ENCODE measurements at regions not wholly inside any gene's neighbourhood (a gene's known extent, or its start where the extent isn't known, plus 50 kb on each side); places are given as distances from the start of the nearest gene placed in this dataset.

DNA sequence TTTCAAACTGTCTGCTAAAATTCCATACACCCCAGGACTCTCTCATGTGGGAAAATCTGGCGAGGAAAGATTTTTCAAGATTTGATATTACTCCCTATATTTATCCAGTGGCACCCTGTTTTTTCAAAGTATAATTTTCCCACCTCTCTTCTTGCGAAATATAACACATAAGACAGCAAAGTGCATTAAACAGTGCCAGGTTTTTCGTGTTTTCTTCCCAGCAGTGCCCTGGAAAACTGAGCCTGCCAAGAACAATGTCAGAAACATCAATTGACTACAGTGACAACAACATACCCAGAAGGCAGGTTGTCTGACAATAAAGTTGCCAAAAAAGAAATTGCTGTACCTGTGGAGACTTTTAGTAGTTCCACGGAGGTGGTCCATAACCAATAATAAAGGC is 545.0 kb upstream of the ZNF608 start:
- no peak for DNase-seq (ENCODE audit: low read depth)

DNA sequence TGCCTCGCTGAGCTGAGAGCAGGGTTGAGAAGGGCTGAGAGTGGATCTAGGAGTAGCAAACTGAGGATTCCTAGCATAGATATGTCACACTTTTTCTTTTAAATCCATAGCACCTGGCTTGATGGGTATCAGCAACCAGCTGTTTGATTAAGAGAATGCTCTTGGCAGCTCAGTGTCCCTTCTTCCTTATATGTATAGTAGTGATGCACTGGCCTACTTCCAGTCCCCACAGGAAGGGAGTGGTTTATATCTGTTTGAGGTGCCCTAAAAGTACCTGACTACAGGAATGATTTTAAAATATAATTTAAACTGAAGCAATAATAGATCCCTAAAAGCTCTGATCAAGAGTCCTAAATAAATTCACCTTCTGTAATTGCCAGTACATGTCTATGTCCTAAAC is 546.8 kb upstream of the ZNF608 start:
- no peak for DNase-seq (ENCODE audit: low read depth)

DNA sequence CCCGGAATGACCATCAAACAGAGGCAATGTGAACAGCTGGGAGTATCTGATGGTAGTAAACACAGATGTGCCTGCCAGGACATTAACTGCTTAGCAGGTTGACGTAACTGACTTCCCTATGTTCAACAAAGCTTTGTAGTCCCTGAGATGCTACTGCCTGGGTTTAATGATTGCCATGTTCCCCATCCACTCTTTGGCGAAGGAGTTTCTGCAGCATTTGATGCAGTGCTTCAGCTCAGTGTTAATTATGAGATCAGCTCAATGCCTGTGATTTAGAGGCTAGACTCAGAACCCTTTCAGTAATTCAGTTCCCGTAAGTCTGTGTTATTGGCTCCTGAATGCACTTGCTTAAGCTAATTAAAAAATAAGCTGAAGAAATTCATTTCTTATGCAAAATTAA is 547.3 kb upstream of the ZNF608 start:
- no peak for DNase-seq (ENCODE audit: low read depth)

DNA sequence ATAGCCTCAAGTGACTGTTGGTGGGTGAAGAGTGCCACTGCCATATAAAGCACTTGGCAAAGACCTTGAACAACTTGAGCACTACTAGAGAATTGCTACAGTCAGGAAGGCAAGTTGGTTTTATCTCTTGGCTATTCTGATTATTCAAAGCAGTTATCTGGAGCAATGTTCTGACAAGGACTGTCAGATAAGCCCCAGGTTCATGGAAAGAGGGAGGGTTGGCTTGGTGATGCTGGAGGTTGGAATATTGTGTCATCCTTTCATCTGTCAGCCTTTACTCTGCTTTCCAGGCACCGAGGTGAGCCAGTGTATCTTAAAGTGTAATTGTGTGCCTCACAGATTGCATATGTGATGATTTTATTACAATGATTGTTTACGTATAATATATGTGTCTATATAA is 548.4 kb upstream of the ZNF608 start:
- DNase-seq (ENCODE audit: low read depth): no peak

DNA sequence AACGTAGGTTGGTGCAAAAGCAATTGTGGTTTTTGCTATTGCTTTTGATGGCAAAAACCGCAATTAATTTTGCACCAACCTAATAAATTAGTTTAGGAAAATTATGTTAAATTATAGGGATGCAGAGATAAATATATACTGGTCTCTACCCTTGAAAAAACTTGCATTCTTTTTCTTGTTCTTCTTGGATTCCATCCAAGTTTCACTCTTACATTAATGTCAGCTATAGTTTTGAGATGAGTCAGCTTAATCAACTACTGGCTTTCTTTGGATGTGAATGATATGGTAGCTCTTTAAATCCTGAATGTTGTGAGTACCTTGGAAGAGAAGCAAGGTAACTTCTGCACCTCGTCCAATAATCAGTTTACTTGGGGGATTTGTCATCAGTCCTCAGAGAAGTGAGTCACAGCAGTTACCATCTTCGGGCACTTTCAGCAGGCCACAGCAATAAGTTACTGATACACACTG is 549.0 kb upstream of the ZNF608 start:
- DNase-seq (ENCODE audit: low read depth): no peak

DNA sequence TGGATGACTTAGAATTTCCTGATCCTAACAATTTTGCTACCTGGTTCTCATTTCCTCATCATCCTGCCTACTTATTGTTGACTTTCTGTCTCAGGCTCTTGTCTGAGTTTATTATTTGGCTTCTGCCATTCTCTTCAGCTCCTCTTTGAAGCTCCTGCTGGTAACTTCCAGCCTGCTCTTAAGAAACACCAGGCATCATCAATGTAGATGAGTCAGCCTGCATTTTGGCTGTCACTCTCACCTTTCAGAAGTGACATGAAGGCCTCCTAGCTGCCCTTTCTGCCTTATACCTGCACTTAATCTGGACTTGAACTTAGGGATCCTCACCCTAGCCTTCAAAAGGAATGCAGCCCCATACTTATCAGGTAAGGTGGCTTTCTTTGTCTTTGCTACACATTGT is 551.8 kb upstream of the ZNF608 start:
- no peak for DNase-seq (ENCODE audit: low read depth)

DNA sequence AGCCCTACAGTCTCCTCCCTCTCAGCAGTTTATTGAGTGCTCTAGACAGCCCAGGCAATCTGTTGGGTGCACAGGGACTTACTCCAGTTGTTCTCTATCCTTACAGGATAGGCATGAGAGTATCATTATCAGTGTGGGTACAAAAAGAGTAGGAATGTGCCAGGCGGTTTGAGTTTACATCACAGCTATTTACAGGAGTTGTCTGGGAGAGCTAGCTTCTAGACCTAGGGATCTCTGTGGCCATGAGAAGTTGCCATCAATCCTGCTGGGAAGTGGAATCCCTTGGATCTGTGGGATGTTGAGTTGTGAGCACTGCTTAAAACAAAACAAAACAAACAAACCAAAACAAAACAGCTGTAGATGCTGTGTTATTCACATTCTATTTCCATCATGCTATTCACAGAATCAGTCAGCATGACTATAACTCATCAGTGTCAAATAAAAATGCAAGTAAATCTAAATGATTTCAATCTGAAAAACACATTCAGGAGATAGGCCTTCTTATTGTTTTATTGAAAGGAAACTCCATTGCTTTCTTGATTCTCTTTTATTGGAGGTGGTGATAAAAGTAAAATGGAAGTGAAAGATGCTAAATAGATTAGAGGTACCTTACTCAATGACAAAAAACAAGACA is 552.4 kb upstream of the ZNF608 start:
- DNase-seq (ENCODE audit: low read depth): no peak

DNA sequence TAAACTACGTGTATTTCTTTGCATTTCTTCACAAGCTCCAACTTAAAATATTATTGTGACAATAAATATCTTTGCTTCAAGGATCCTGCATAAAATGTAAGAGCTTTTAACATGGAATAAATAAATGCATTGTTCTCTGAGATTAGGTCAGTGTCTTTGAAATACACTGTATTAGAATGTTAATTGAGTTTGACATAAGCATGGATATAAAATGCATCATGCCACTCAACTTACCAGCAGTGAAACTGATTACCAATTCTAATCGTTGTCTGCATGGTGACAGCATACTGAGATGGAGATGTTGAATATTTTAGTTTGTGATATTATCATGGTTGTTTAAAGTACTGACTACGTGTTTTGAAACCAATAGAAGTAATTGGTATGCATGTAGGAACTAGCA is 555.3 kb upstream of the ZNF608 start:
- DNase-seq (ENCODE audit: low read depth): no peak

DNA sequence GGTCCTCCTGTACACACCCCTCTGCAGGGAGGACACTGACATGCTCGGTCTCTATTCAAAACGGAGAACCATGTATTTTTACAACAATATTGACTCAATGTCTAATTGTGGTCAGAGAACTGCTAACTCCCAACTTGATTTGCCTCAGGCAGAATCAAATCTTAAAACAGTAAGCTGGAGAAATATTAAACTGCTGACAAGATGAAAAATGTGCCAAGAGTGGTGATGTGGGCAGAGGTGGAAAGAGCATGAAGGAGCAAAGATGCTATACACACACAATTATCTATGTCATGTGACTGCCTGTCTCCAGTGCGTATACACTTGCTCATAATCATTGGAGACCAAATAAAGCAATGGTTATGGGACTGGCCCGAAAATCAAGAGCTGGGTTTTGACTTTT is 556.1 kb upstream of the ZNF608 start:
- DNase-seq (ENCODE audit: low read depth): no peak

DNA sequence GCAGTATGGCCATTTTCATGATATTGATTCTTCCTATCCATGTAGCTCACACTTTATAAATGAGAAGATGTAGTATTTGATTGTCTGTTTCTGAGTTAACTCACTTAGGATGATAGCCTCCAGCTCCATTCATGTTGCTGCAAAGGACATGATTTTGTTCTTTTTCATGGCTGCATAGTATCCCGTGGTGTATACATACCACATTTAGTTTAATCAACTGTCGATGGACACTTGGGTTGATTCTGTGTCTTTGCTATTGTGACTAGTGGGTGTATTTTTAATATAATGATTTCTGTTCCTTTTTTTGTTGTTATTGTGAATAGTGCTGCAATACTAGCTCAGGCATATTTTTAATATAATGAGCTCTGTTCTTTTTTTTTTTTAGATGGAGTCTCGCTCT is 560.3 kb upstream of the ZNF608 start:
- no peak for DNase-seq (ENCODE audit: low read depth)

DNA sequence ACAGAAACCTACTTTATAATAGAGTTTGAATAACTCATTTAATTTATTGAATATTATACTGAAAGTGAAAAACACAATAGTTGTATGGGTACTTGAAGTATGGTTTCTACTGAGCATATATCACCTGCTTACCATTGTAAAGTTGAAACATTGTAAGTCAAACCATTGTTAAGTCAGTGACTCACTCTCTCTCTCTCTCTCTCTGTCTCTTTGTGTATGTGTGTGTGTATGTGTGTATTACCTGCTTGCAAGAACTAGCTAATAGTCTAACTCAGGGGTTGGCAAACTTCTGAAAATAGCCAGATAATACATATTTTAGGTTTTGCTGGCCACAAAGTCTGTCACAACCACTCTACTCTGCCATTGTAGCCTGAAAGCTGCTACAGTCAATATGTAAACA is 564.3 kb upstream of the ZNF608 start:
- DNase-seq (ENCODE audit: low read depth): no peak

DNA sequence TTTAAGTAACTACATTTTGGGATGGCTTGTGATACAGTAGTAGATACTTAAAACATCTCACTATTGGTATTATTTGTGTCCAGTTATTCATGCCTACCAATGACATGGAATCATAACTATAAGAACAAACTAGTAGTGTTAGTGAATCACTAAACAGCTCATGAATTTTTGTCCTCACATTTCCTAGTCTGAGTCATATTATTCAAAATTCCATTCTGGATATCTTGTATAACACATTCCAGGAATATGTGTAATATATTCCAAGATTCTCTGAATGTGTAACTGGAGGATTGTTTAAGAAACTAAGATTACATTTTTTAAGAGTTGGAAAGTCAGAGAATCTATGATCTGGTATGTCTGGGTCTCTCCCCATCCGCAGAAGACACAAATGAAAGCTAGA is 565.3 kb upstream of the ZNF608 start:
- DNase-seq (ENCODE audit: low read depth): peak; percentile 42

DNA sequence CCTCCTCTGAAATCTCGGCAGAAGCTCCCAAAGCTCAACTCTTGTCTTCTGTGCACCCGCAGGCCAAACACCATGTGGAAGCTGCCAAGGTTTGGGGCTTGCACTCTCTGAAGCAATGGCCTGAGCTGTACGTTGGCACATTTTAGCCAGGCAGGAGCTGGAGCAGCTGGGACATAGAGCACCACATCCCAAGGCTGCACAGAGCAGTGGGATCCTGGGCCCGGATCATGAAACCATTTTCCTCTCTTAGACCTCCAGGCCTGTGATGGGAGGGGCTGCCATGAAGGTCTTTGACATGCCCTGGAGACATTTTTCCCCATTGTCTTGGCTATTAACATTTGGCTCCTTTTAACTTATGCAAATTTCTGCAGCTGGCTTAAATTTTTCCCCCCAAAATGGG is 567.1 kb upstream of the ZNF608 start:
- no peak for DNase-seq (ENCODE audit: low read depth)

DNA sequence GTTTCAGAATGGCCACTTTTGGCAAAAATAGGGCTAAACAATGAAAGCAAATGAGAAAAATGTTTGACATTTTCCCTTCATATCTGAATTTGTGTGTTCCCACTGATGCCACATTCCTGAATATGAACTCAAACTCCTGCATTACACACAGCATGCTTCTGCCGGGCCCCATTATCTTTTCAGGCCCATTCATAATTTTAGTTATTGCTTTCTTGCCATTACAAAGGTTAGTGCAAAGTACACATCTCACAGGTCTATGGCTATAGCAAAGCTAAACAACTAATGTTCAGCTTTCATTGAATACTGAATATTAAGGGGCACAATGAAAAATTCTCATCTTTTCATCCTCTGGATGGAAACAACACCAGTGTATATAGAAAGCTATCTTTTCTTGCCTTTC is 568.9 kb upstream of the ZNF608 start:
- DNase-seq (ENCODE audit: low read depth): no peak

DNA sequence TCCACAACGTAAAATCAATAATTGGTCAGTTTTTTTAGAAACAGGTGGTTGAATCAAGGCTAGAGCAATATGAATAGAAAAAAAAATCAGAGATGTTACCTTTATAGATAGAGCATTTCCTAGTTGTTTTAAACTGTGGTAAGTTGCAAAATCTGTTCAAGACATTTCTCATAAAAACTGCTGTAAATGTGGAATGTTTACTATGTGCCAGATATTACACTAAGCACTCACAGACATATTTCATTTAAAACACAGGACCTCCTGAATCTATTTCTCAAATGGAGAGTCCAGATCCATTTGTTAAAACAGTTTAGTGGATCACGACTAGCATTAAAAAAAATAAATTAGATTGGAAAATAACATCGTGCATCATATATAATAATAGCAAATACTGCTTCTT is 570.0 kb upstream of the ZNF608 start:
- DNase-seq (ENCODE audit: low read depth): no peak

DNA sequence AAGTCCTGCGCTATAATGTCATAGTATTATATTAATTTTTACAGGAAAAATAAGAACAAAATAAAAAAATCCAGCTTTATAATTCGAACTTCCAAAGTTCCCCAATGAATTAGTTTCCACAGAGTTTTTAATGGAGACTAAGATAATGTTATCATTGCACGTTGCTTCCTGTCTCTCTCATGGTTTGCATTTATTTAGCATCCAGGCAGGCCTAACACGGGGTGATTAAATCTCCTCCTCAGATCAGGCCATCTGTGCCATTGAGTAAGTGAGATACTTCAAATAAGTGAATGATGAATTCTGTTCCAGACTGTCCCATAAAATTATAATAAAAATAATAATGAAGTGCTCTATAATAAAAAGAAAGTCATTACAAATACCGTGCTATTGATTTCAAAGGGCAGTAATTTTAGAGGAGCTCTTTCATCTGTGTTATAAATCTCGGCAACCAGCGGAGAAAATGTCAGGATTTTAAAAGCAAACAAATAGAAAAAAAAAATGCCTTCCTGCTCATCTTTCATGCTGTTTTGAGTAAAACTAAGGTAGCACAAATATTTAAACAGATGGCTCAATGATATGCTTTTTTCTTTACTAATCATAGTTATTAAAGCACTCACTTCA is 570.6 kb upstream of the ZNF608 start:
- no peak for DNase-seq (ENCODE audit: low read depth)

DNA sequence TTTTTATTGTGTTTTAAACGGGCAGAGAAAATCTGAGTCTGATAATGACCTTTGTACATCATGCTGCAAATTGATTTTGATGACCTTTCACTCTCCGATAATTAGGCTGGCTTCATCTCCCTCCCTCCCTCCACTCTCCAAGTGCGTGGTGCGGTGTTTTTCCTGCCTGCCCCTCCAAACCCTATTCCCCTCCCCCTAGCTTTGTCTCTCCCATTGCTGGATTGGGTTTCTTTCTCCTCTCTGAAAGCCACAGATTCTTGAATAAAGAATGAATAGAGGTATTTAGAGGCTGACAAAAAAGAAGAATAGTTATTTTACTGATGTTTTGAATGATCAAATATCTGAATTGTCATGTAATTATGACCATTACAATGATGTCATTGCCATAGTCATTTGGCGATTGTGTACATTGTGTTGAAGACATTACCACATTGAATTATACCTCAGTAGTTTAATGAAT is 571.1 kb upstream of the ZNF608 start:
- DNase-seq (ENCODE audit: low read depth): no peak

DNA sequence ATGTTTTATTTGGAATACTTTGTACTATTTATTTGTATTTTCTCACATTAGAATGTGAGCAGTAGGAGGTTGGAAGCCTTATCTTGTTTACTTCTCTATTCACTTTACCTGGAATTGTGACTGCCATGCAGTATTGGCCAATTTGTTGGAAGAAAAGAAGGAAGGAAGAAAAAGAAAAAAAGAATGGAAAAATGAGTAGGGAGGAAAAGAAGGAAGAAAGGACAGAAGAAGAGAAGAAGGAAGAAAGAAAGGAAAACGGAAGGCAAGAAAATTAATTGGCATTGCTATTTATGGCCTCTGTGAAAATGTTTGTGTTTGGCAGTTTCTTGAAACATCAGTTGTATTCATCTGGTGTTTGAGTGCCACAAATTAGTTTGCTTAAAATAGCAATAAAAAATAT is 575.2 kb upstream of the ZNF608 start:
- DNase-seq (ENCODE audit: low read depth): no peak

DNA sequence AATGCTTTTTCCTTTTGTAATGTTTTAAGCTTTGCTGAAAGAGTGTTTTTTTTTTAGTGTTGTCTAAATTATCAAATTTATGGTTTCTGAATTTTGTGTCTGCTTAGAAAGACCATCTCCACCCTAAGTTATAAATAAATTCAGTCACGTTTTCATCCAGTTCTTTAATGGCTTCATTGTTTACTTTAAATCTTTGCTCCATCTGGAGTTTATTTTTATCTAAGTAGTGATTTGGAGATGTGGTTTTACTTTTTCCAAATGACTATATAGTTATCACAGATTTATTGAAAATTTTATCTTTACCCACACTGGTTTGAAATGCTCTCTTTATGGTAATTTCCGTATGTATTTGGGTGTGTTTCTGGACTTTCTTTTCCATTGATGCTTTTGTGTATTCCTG is 577.2 kb upstream of the ZNF608 start:
- DNase-seq (ENCODE audit: low read depth): no peak

DNA sequence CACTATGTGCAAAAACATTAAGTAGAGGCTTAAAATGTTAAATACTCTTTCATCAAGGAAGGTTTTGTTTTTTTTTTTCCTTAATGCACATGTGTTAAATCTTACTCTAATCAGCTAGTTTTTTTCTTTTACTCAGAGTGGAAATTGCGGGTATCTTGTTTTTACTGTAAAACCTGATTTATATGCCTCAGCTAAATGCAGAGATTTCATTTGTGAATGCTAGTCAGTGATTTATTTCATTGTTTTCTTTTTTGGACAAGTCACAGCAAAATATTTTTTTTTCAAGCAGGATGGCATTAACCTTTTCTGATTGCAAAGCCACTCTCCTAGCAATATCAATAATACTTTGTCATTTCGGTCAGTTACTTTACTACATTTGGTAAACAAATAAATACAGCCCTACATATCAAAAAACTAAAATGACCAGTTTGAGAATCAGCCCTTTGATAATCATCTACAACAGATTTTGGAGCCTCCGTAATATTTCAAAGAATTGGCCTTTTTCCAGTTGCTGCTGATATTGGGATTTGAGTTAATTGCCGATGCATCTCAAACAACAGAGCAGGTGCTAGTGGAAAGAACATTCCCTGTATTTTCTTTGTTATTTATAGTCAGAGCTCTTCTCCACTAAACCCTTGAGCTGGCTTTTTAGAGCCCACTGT is 579.2 kb upstream of the ZNF608 start:
- no peak for DNase-seq (ENCODE audit: low read depth)

DNA sequence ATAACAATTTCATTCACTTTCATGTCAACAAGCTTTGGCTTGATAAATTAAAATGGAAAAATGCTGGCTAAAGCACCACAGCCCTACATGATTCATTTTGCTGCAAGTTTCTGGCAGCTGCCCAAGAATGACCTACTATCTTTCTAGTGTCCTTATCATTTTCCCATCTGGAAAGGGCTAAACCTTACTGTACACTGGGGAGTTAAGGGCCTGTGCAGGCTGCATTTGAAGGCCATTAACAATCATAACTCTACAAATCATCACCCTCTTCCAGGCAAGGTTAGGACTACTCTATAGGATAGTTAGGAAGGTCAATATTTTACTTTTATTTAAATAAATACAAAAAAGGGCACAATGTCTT is 579.7 kb upstream of the ZNF608 start:
- DNase-seq (ENCODE audit: low read depth): peak; percentile 43

DNA sequence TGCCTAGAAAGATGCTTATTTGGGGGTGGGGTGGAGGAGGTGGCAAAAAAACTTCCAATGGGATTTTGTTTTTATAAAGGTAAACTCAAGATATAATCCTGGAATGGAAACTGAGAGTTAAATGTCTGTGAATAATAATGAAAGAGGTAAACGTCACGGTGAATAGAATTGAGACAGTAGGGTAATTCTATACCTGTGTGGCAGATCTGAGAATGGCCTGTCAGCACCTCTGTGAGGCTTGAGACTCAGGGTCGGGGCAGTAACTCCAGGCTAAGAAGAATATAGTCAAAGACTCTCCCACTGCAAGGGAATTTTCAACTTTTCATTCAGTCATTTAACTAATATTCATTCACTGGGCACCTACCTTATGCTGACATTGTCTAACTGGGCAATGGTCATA is 581.2 kb upstream of the ZNF608 start:
- DNase-seq (ENCODE audit: low read depth): no peak

DNA sequence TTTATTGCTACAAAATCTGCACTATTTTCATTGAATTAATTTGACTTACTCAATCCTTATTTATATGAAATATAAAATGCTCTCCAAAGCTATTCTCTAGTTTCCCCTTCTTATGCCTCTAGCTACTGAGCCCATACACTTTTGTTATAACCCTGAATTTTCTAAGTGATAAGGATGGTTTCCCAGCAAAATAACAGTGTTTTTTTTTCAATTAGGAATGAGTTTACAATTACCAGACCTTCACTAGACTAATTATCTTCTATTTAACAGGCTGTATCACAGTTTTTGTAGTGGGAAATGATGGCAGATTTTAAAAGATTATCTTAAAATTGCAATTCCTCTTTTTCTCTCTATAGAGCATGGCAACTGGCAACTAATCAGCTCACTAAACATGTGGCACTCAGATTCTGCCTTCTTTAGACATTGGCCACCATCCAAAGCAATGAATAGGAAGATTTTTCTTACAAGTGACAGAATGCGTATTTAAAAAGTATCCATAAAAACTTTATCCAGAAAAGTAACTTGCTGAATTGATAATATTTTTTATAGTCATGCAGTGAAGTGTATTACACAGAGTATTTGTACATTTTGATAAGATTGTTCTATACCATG is 585.7 kb upstream of the ZNF608 start:
- DNase-seq (ENCODE audit: low read depth): no peak
